Keratinocyte (primary cell): ENCODE measurements at regions not wholly inside any gene's neighbourhood (a gene's known extent, or its start where the extent isn't known, plus 50 kb on each side); places are given as distances from the start of the nearest gene placed in this dataset.

Source experiments
- DNase-seq: peaks from one replicate; pipeline ENCODE4 v3.0.0-alpha.2; 2011; ENCODE audit warnings: low read depth, missing footprints, low spot score
- FAIRE-seq: peaks from 2 replicates; lab custom pipeline; 2011; peaks lifted over from hg19 to GRCh38; lab: Jason Lieb, UNC
- H2AFZ ChIP-seq: 2 replicates; pipeline ENCODE4 v1.6.0; 2012; ENCODE audit warnings: low read length, control low read depth, inconsistent platforms; ENCODE audit not compliant: control insufficient read depth
- H3K27ac ChIP-seq: 2 replicates; pipeline ENCODE4 v1.5.1; 2011; ENCODE audit warnings: low read length; ENCODE audit not compliant: control insufficient read depth, insufficient read depth
- H3K27me3 ChIP-seq: 3 replicates; pipeline ENCODE4 v1.6.0; 2011; ENCODE audit warnings: low read length; ENCODE audit not compliant: control insufficient read depth, insufficient read depth; ENCODE audit errors: extremely low read depth
- H3K36me3 ChIP-seq, 2 experiments: 2 replicates in 1 of 2; 3 replicates in 1 of 2; pipeline ENCODE4 v1.5.1; 2011; ENCODE audit warnings: low read length in 2 of 2, mild to moderate bottlenecking in 1 of 2; ENCODE audit not compliant: control insufficient read depth in 2 of 2, insufficient read depth in 2 of 2; ENCODE audit errors: extremely low read depth in 1 of 2
- H3K4me1 ChIP-seq: 3 replicates; pipeline ENCODE4 v1.5.1; 2011; ENCODE audit warnings: low read length; ENCODE audit not compliant: control insufficient read depth, insufficient read depth; ENCODE audit errors: extremely low read depth
- H3K4me2 ChIP-seq: 3 replicates; pipeline ENCODE4 v1.6.0; 2011; ENCODE audit warnings: low read depth, low read length; ENCODE audit not compliant: control insufficient read depth, insufficient read depth; ENCODE audit errors: extremely low read depth
- H3K4me3 ChIP-seq, 3 experiments: fragments of 200-600 bp in 1 of 3; sonication (generic) in 1 of 3; 2 replicates in 2 of 3; 3 replicates in 1 of 3; pipeline ENCODE4 v1.5.1; 2011 to 2016; ENCODE audit warnings: low read length in 3 of 3, mild to moderate bottlenecking in 3 of 3, control low read depth in 2 of 3, inconsistent platforms in 1 of 3, low read depth in 1 of 3, mixed read lengths in 1 of 3, mixed run types in 1 of 3, moderate library complexity in 1 of 3; ENCODE audit not compliant: control insufficient read depth in 2 of 3, insufficient read depth in 2 of 3; ENCODE audit errors: extremely low read depth in 1 of 3
- H3K79me2 ChIP-seq: 2 replicates; pipeline ENCODE4 v1.6.0; 2012; ENCODE audit warnings: low read length; ENCODE audit not compliant: control insufficient read depth, insufficient read depth
- H3K9ac ChIP-seq: 3 replicates; pipeline ENCODE4 v1.6.0; 2011; ENCODE audit warnings: low read length; ENCODE audit not compliant: control insufficient read depth, insufficient read depth; ENCODE audit errors: extremely low read depth
- H3K9me1 ChIP-seq: 3 replicates; pipeline ENCODE4 v1.6.0; 2011; ENCODE audit warnings: low read length; ENCODE audit not compliant: control insufficient read depth, insufficient read depth; ENCODE audit errors: extremely low read depth
- H3K9me3 ChIP-seq: 2 replicates; pipeline ENCODE4 v1.5.1; 2012; ENCODE audit warnings: low read depth, low read length; ENCODE audit not compliant: control insufficient read depth
- H4K20me1 ChIP-seq: 3 replicates; pipeline ENCODE4 v1.6.0; 2011; ENCODE audit warnings: low read length; ENCODE audit not compliant: control insufficient read depth, insufficient read depth; ENCODE audit errors: extremely low read depth
- EZH2 ChIP-seq: IDR thresholded peaks from one replicate; pipeline ENCODE4 v1.6.1; 2012; ENCODE audit warnings: inconsistent platforms, mild to moderate bottlenecking, low read length, moderate library complexity
- dilution Hi-C: fragments of 300-500 bp; cut with MboI; formaldehyde crosslinking; loops from one replicate; pipeline ENCODE4 v1.7.0; 2020; ENCODE audit warnings: low sequenced_read_pairs; ENCODE audit not compliant: extremely low pct_ligation_motif_present
- TF ChIP-seq, protein P1 (sequence below), 3 experiments: IDR thresholded peaks in 1 of 3; conservative IDR thresholded peaks in 1 of 3; optimal IDR thresholded peaks in 1 of 3; 2 replicates in 2 of 3; 3 replicates in 1 of 3; pipeline versions ENCODE3 to v1.5.1; 2011; ENCODE audit warnings: low read length in 3 of 3, mild to moderate bottlenecking in 3 of 3, moderate library complexity in 2 of 3, control low read depth in 1 of 3, inconsistent platforms in 1 of 3; ENCODE audit not compliant: insufficient read depth in 2 of 3; ENCODE audit errors: extremely low read depth in 1 of 3

DNA sequence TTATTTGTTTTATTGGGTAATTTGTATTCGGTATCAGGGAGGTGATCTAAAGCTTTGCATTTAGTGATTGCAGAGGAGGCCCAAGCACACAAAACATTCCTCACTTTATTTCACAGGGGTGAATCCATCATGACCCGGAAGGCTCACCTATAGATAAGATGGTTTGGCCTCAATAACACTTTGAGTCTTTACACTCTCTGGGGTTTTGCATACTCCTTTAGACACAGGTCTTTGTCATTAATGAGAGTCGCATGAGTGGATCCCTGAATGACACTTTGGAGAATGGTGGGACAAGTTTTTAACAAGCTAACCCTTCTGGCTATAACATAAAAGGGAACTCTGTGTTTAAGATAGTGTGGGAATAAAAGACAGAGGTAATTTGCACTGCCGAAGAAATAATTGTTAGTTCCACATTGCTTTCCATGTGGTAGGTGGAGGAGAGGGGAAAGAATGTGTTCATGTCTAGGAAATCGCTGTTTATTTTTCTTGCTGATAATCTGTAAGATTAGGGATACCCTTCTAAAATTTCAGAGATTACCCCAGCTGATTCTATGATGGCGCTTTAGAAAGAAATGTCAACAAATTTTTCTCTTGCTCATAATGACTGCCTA is 455.8 kb downstream of the TFEC start:
- no peak for TF ChIP-seq EZH2
- TF ChIP-seq, protein P1, sequence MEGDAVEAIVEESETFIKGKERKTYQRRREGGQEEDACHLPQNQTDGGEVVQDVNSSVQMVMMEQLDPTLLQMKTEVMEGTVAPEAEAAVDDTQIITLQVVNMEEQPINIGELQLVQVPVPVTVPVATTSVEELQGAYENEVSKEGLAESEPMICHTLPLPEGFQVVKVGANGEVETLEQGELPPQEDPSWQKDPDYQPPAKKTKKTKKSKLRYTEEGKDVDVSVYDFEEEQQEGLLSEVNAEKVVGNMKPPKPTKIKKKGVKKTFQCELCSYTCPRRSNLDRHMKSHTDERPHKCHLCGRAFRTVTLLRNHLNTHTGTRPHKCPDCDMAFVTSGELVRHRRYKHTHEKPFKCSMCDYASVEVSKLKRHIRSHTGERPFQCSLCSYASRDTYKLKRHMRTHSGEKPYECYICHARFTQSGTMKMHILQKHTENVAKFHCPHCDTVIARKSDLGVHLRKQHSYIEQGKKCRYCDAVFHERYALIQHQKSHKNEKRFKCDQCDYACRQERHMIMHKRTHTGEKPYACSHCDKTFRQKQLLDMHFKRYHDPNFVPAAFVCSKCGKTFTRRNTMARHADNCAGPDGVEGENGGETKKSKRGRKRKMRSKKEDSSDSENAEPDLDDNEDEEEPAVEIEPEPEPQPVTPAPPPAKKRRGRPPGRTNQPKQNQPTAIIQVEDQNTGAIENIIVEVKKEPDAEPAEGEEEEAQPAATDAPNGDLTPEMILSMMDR (optimal IDR thresholded peaks at IDR 0.05 in 1 of 3, IDR thresholded peaks at IDR 0.05 in 1 of 3, conservative IDR thresholded peaks at IDR 0.05 in 1 of 3; ENCODE audit: extremely low read depth in 1 of 3, insufficient read depth in 2 of 3, low read length in 3 of 3), result no peak
- Histone ChIP-seq H2AFZ (no peak overlapping the region), H3K27me3 (no peaks in the 10 kb centered on the region), H3K4me1 (no peaks in the 10 kb centered on the region), H3K79me2 (no peaks in the 10 kb centered on the region), H4K20me1 (no peaks in the 10 kb centered on the region), H3K4me3 (no peak overlapping the region), H3K27ac (no peak overlapping the region), H3K4me2 (no peak overlapping the region), H3K9me3 (no peaks in the 10 kb centered on the region), H3K9me1 (no peaks in the 10 kb centered on the region), H3K36me3 (no peaks in the 10 kb centered on the region), H3K9ac (no peak overlapping the region)
- DNase-seq (no peak), FAIRE-seq (no peak)
- dilution Hi-C loops, result no loop called here

DNA sequence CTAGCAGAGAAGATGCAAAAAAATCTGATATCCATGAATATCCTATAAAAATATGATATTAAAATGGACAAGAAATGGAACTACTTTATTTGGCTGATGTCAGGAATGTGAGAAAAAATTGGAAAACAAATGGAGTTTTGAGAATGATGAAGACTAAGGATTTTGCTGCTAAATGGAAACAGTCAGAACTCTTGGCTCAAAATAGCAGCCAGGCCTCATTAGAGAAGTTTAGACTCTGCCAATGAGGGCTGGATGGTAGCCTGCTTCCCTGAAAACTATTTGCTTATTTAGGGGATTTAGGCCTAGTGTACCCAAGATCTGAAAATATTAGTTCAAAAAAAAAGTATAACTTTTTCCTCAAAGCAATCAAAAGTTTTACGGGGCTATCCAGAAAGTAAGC is 458.5 kb downstream of the TFEC start:
- FAIRE-seq (no peak), DNase-seq (no peak)
- H3K4me2 ChIP-seq, result no peak overlapping the region
- H3K9me3 ChIP-seq, result no peaks in the 10 kb centered on the region
- H4K20me1 ChIP-seq, result no peaks in the 10 kb centered on the region
- H3K9ac ChIP-seq, result no peak overlapping the region
- no peak overlapping the region for H2AFZ ChIP-seq
- H3K27ac ChIP-seq, result no peak overlapping the region
- no peaks in the 10 kb centered on the region for H3K9me1 ChIP-seq
- H3K27me3 ChIP-seq, result no peaks in the 10 kb centered on the region
- no peak overlapping the region for H3K4me3 ChIP-seq
- H3K36me3 ChIP-seq, result no peaks in the 10 kb centered on the region
- TF ChIP-seq EZH2, result no peak
- TF ChIP-seq, protein P1 (optimal IDR thresholded peaks at IDR 0.05 in 1 of 3, IDR thresholded peaks at IDR 0.05 in 1 of 3, conservative IDR thresholded peaks at IDR 0.05 in 1 of 3; ENCODE audit: extremely low read depth in 1 of 3, insufficient read depth in 2 of 3, low read length in 3 of 3), result no peak
- H3K79me2 ChIP-seq, result no peaks in the 10 kb centered on the region
- dilution Hi-C loops, result no loop called here
- no peaks in the 10 kb centered on the region for H3K4me1 ChIP-seq
